SK-N-SH treated with all-trans-retinoic acid at 6 μM for 48 hours (cell line): ENCODE measurements at regions not wholly inside any gene's neighbourhood (a gene's known extent, or its start where the extent isn't known, plus 50 kb on each side); places are given as distances from the start of the nearest gene placed in this dataset.

Source experiments
- ATAC-seq: fragments of 200-7000 bp; cut with Tn5 transposase; 3 replicates; pipeline ENCODE4 v1.9.1; 2020; ENCODE audit warnings: mild to moderate bottlenecking, moderate library complexity
- ARNTL ChIP-seq: fragments of 450-650 bp; formaldehyde crosslinking; IDR thresholded peaks from 2 replicates; pipeline ENCODE4 v1.5.0; 2020; ENCODE audit warnings: low read depth, mild to moderate bottlenecking, moderate library complexity, borderline replicate concordance
- CSDC2 ChIP-seq: fragments of 250-450 bp; sonication (Bioruptor Pico); IDR thresholded peaks from 2 replicates; pipeline ENCODE4 v1.5.0; 2020; ENCODE audit warnings: mild to moderate bottlenecking, moderate library complexity
- GLIS3 ChIP-seq: fragments of 250-450 bp; sonication (Bioruptor Pico); IDR thresholded peaks from 2 replicates; pipeline ENCODE4 v1.5.0; 2020; ENCODE audit warnings: mild to moderate bottlenecking, moderate library complexity
- OSR1 ChIP-seq: fragments of 250-450 bp; sonication (Bioruptor Pico); IDR thresholded peaks from 2 replicates; pipeline ENCODE4 v1.8.0; 2022; ENCODE audit warnings: moderate library complexity, mild to moderate bottlenecking, inconsistent platforms
- PPARA ChIP-seq: fragments of 250-450 bp; sonication (Bioruptor Pico); IDR thresholded peaks from 2 replicates; pipeline ENCODE4 v1.5.0; 2020; ENCODE audit warnings: mild to moderate bottlenecking, borderline replicate concordance
- TCF4 ChIP-seq: fragments of 250-450 bp; sonication (Bioruptor Pico); IDR thresholded peaks from 2 replicates; pipeline ENCODE4 v1.8.0; 2021; ENCODE audit warnings: mild to moderate bottlenecking, moderate library complexity, borderline replicate concordance
- TOX ChIP-seq: fragments of 250-450 bp; sonication (Bioruptor Pico); IDR thresholded peaks from 2 replicates; pipeline ENCODE4 v1.8.0; 2021; ENCODE audit warnings: mild to moderate bottlenecking, moderate library complexity, borderline replicate concordance
- ZC3H10 ChIP-seq: fragments of 250-450 bp; sonication (Bioruptor Pico); IDR thresholded peaks from 2 replicates; pipeline ENCODE4 v1.5.1; 2021; ENCODE audit warnings: mild to moderate bottlenecking, moderate library complexity
- ZFP3 ChIP-seq: fragments of 250-450 bp; sonication (Bioruptor Pico); IDR thresholded peaks from 2 replicates; pipeline ENCODE4 v1.5.0; 2020; ENCODE audit warnings: mild to moderate bottlenecking, moderate library complexity
- ZFP30 ChIP-seq: fragments of 450-650 bp; formaldehyde crosslinking; IDR thresholded peaks from 2 replicates; pipeline ENCODE4 v1.5.0; 2022; ENCODE audit warnings: mild to moderate bottlenecking, moderate library complexity
- ZNF565 ChIP-seq: fragments of 450-650 bp; formaldehyde crosslinking; conservative IDR thresholded peaks from 2 replicates; pipeline ENCODE4 v1.5.0; 2020; ENCODE audit warnings: low read depth, mild to moderate bottlenecking, moderate library complexity
- ZNF70 ChIP-seq: fragments of 450-650 bp; formaldehyde crosslinking; IDR thresholded peaks from 2 replicates; pipeline ENCODE4 v1.5.0; 2020; ENCODE audit warnings: mild to moderate bottlenecking, moderate library complexity
- ZNF8 ChIP-seq: fragments of 450-650 bp; formaldehyde crosslinking; IDR thresholded peaks from 2 replicates; pipeline ENCODE4 v1.5.0; 2020; ENCODE audit warnings: mild to moderate bottlenecking, moderate library complexity
- TF ChIP-seq, protein P1 (sequence below): fragments of 250-450 bp; sonication (Bioruptor Pico); IDR thresholded peaks from 2 replicates; pipeline ENCODE4 v1.5.1; 2021; ENCODE audit warnings: mild to moderate bottlenecking, moderate library complexity
- TF ChIP-seq, protein P2 (sequence below): fragments of 250-450 bp; sonication (Bioruptor Pico); IDR thresholded peaks from 2 replicates; pipeline ENCODE4 v1.5.0; 2020; ENCODE audit warnings: mild to moderate bottlenecking, moderate library complexity
- TF ChIP-seq, protein P3 (sequence below): fragments of 250-450 bp; sonication (Bioruptor Pico); IDR thresholded peaks from 2 replicates; pipeline ENCODE4 v1.8.0; 2021; ENCODE audit warnings: low read depth, mild to moderate bottlenecking, moderate library complexity, borderline replicate concordance
- TF ChIP-seq, protein P4 (sequence below): fragments of 250-450 bp; sonication (Bioruptor Pico); IDR thresholded peaks from 2 replicates; pipeline ENCODE4 v1.5.1; 2020; ENCODE audit warnings: low read depth, mild to moderate bottlenecking, moderate library complexity
- TF ChIP-seq, protein P5 (sequence below): fragments of 250-450 bp; sonication (Bioruptor Pico); IDR thresholded peaks from 2 replicates; pipeline ENCODE4 v1.8.0; 2020; ENCODE audit warnings: mild to moderate bottlenecking, moderate library complexity, borderline replicate concordance

DNA sequence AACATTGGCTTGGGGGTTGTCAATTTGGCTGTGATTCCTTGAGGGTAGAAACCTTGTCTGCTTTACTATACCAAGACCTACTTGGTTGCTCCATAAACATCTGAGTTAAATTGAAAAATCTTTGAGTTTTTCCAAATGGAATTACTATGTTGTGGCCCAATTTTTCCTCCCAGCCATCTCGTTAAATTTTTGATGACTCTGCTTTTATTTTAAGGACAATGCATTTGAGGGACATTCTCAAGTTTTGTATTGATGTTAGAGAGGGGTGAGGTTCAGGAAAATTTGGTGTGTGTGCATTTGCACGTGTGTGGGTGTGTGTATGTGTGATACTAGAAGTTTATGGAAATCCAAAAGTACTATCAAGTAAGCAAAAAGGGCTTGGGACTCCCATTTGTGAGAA lies 491.4 kb upstream of the KLF4 start (continued):
- TF ChIP-seq, protein P1, sequence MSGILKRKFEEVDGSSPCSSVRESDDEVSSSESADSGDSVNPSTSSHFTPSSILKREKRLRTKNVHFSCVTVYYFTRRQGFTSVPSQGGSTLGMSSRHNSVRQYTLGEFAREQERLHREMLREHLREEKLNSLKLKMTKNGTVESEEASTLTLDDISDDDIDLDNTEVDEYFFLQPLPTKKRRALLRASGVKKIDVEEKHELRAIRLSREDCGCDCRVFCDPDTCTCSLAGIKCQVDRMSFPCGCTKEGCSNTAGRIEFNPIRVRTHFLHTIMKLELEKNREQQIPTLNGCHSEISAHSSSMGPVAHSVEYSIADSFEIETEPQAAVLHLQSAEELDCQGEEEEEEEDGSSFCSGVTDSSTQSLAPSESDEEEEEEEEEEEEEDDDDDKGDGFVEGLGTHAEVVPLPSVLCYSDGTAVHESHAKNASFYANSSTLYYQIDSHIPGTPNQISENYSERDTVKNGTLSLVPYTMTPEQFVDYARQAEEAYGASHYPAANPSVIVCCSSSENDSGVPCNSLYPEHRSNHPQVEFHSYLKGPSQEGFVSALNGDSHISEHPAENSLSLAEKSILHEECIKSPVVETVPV (CRISPR knock-in tag): no peak

DNA sequence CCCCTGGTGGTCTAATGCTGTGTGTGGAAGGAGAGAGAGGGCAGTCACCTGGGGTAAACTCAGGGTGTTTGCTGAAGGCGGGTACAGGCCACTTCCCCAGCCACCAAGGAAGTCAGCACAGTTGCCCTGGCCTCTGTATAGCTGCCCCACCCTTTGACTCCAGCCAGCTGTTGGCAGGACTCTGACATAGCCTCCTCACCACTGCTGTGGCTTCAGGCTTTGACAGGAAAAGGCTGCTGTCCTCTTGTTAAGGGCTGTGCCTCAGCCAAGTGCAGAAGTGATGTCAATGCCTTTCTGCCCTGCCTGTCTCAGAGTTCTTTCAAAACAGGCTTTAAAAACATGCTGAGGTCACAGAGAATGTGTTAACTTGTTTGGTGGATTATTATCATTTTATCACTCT lies 487.2 kb upstream of the KLF4 start:
- no peak for TF ChIP-seq ZNF565
- TF ChIP-seq, protein P2, sequence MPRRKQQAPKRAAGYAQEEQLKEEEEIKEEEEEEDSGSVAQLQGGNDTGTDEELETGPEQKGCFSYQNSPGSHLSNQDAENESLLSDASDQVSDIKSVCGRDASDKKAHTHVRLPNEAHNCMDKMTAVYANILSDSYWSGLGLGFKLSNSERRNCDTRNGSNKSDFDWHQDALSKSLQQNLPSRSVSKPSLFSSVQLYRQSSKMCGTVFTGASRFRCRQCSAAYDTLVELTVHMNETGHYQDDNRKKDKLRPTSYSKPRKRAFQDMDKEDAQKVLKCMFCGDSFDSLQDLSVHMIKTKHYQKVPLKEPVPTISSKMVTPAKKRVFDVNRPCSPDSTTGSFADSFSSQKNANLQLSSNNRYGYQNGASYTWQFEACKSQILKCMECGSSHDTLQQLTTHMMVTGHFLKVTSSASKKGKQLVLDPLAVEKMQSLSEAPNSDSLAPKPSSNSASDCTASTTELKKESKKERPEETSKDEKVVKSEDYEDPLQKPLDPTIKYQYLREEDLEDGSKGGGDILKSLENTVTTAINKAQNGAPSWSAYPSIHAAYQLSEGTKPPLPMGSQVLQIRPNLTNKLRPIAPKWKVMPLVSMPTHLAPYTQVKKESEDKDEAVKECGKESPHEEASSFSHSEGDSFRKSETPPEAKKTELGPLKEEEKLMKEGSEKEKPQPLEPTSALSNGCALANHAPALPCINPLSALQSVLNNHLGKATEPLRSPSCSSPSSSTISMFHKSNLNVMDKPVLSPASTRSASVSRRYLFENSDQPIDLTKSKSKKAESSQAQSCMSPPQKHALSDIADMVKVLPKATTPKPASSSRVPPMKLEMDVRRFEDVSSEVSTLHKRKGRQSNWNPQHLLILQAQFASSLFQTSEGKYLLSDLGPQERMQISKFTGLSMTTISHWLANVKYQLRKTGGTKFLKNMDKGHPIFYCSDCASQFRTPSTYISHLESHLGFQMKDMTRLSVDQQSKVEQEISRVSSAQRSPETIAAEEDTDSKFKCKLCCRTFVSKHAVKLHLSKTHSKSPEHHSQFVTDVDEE (CRISPR knock-in tag): no peak
- TF ChIP-seq, all 23 proteins: peak for 0
- ATAC-seq: no peak

DNA sequence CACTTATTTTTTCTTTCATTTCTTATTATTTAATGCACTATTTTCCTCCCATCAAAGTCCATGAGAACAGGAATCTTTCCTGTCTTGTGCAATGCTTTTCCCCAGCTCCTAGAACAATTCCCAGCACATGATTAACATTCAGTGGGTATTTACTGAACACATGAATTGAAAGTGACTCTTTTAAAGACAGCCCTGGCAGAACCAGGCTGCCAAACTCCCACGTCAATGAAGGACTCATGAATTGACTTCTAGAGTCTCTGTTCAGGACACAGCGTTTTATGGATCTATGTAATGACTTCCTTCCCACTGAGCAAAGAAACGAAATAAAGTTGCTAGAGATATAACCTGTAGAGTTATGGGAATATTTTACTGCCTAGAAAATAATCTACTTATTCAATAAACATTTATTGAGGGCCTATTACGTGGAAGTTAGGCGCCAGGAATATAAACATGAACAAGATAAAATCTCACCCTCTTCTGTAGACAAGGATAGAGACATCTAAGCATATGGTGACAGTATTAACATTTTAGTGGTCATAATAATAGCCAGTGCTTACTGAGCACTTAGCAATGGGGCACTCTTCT lies 485.9 kb upstream of the KLF4 start:
- TF ChIP-seq ZNF8 (CRISPR knock-in tag) (no peak), ZNF565 (no peak), ZFP3 (no peak), TCF4 (no peak), ARNTL (CRISPR knock-in tag) (no peak), ZFP30 (CRISPR knock-in tag) (no peak), TOX (no peak), GLIS3 (CRISPR knock-in tag) (no peak), PPARA (no peak)
- TF ChIP-seq, protein P3, sequence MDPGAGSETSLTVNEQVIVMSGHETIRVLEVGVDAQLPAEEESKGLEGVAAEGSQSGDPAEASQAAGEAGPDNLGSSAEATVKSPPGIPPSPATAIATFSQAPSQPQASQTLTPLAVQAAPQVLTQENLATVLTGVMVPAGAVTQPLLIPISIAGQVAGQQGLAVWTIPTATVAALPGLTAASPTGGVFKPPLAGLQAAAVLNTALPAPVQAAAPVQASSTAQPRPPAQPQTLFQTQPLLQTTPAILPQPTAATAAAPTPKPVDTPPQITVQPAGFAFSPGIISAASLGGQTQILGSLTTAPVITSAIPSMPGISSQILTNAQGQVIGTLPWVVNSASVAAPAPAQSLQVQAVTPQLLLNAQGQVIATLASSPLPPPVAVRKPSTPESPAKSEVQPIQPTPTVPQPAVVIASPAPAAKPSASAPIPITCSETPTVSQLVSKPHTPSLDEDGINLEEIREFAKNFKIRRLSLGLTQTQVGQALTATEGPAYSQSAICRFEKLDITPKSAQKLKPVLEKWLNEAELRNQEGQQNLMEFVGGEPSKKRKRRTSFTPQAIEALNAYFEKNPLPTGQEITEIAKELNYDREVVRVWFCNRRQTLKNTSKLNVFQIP: no peak
- TF ChIP-seq, protein P4, sequence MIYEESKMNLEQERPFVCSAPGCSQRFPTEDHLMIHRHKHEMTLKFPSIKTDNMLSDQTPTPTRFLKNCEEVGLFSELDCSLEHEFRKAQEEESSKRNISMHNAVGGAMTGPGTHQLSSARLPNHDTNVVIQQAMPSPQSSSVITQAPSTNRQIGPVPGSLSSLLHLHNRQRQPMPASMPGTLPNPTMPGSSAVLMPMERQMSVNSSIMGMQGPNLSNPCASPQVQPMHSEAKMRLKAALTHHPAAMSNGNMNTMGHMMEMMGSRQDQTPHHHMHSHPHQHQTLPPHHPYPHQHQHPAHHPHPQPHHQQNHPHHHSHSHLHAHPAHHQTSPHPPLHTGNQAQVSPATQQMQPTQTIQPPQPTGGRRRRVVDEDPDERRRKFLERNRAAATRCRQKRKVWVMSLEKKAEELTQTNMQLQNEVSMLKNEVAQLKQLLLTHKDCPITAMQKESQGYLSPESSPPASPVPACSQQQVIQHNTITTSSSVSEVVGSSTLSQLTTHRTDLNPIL: no peak

DNA sequence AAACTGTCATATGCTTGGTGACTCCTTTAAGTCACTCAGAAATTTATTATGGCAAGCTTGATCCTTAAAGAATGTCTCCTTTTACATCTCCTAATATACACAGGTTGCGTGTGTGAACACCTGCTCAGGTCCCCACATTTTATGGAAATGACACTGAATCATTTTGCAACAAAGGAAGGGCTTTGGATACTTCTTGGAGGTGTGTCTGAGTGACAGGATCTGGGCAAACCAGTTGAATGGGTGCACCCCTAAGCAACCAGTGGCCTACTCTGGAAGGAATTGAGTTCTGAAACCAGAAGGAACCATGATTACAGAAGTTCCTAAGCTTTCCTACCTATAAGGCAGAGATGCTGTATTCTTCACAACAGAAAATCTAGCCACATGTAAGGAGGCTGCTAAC lies 483.9 kb upstream of the KLF4 start:
- ATAC-seq: no peak
- TF ChIP-seq, protein P2 (CRISPR knock-in tag): no peak
- no peak for TF ChIP-seq CSDC2 (CRISPR knock-in tag)
- TF ChIP-seq, all 23 proteins: peak for 0

More for the DNA sequence above, 485.9 kb upstream of the KLF4 start:
- ATAC-seq: no peak

DNA sequence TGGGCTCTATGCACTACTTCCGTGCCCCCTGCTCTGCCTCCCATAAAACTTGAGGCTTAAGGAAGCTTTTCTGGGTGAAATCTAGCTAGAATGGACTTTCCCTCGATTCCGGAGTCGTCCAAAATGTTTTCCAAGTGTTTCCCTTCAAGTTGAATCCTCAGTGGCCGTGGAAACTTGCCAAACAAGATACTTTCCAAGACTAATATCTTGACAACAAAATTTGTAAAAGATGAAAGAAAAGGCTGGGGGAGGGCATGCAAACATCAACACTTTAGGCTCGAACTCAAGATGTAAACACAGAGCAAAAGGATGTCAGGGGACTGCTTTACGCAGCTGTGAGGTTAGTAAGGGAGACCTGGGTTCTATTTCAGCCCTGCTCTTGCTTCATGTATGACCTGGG lies 482.8 kb upstream of the KLF4 start:
- TF ChIP-seq ZNF8 (CRISPR knock-in tag) (no peak), CSDC2 (CRISPR knock-in tag) (no peak), OSR1 (no peak), ZC3H10 (CRISPR knock-in tag) (no peak), GLIS3 (CRISPR knock-in tag) (no peak), PPARA (no peak), ZNF70 (no peak)
- TF ChIP-seq, protein P5, sequence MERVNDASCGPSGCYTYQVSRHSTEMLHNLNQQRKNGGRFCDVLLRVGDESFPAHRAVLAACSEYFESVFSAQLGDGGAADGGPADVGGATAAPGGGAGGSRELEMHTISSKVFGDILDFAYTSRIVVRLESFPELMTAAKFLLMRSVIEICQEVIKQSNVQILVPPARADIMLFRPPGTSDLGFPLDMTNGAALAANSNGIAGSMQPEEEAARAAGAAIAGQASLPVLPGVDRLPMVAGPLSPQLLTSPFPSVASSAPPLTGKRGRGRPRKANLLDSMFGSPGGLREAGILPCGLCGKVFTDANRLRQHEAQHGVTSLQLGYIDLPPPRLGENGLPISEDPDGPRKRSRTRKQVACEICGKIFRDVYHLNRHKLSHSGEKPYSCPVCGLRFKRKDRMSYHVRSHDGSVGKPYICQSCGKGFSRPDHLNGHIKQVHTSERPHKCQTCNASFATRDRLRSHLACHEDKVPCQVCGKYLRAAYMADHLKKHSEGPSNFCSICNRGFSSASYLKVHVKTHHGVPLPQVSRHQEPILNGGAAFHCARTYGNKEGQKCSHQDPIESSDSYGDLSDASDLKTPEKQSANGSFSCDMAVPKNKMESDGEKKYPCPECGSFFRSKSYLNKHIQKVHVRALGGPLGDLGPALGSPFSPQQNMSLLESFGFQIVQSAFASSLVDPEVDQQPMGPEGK (CRISPR knock-in tag): no peak
- TF ChIP-seq, protein P4: no peak
- ATAC-seq: no peak
